ENCODE measurements at regions not wholly inside any gene's neighbourhood (a gene's known extent, or its start where the extent isn't known, plus 50 kb on each side); places are given as distances from the start of the nearest gene placed in this dataset.
"Not testable (repeated sequence)": the region's sequence is repeated elsewhere in the genome, so short reads cannot be mapped to it uniquely, and the experiment has no call there.

DNA sequence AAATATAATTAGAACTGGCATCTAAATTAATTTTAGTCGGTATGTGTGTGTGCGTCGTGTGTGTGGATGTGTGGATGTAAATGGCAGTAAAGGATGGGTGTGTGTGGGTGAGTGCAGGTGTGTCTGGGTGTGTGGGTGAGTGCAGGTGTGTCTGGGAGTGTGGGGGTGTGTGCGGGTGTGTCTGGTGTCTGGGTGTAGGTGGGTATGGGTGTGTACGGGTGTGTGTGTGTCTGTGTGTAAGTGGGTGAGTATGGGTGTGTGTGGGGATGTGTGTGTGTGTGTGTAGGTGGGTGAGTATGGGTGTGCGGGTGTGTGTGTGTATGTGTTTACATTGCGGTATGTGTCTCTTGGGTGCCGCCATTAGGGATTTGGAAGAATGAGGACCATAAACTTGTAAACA, 55.0 kb downstream of the OR11H1 start:
- H3K4me2 ChIP-seq (ENCODE audit: insufficient read depth, low read length); in situ Hi-C loops (cut with MboI); H3K9me1 ChIP-seq (ENCODE audit: control insufficient read depth, insufficient read depth, low read length); H2AFZ ChIP-seq (ENCODE audit: low read depth, low read length); H4K20me1 ChIP-seq (replicated peaks; ENCODE audit: control insufficient read depth, insufficient read depth, low read length); H3K27ac ChIP-seq (ENCODE audit: extremely low read depth, low read depth, low read length); POLR2A ChIA-PET; H3K4me1 ChIP-seq (replicated peaks in 1 of 2; ENCODE audit: control insufficient read depth in 2 of 2, insufficient read depth in 2 of 2, low read length in 2 of 2); H3K4me3 ChIP-seq; BruUV-seq (replicated peaks); ATAC-seq; H3K9me3 ChIP-seq (replicated peaks; ENCODE audit: control insufficient read depth, insufficient read depth, low read depth, low read length); DNase-seq (ENCODE audit: extremely low read depth in 1 of 4, low spot score in 3 of 4); intact Hi-C loops (cut with micrococcal nuclease); H3K36me3 ChIP-seq (ENCODE audit: control insufficient read depth, insufficient read depth, low read length); H3K27me3 ChIP-seq (ENCODE audit: control insufficient read depth in 2 of 2, insufficient read depth in 2 of 2, low read length in 2 of 2); H3K79me2 ChIP-seq (ENCODE audit: control insufficient read depth, insufficient read depth, low read length); FAIRE-seq; H3K9ac ChIP-seq (ENCODE audit: insufficient read depth in 1 of 2, low read depth in 2 of 2, low read length in 2 of 2); CTCF ChIA-PET (ENCODE audit: low intra/inter-chr PET ratio): not testable (repeated sequence)
- WGBS (ENCODE audit: insufficient coverage, low coverage, missing lambda C conversion rate) = 0% methylated on average over 3 of the region's 8 CpGs

DNA sequence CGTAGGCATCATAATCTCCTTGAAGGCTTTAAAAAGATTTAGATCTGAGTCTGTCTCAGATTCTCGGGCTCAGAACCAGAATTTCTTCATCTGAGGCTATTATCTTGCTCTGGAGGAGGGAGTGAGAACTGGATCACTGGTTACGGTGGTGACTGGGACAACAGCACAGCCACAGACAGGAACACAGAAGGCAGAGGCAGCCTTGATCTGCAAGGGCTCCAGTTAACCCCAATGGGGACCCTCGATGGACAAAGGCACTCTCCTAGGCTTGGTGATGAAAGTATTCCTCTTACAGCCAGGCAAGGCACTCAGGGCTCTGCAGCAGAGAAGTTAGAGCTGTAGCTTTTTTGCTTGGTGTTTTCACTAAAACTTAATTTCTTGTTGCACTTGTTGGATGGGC, 74.2 kb downstream of the OR11H1 start:
- in situ Hi-C loops (cut with MboI); H3K9ac ChIP-seq (ENCODE audit: insufficient read depth in 1 of 2, low read depth in 2 of 2, low read length in 2 of 2); H4K20me1 ChIP-seq (replicated peaks; ENCODE audit: control insufficient read depth, insufficient read depth, low read length); H3K27me3 ChIP-seq (ENCODE audit: control insufficient read depth in 2 of 2, insufficient read depth in 2 of 2, low read length in 2 of 2); H3K79me2 ChIP-seq (ENCODE audit: control insufficient read depth, insufficient read depth, low read length); H3K9me3 ChIP-seq (replicated peaks; ENCODE audit: control insufficient read depth, insufficient read depth, low read depth, low read length); H2AFZ ChIP-seq (ENCODE audit: low read depth, low read length); CTCF ChIA-PET (ENCODE audit: low intra/inter-chr PET ratio); FAIRE-seq; ATAC-seq; H3K4me2 ChIP-seq (ENCODE audit: insufficient read depth, low read length); BruUV-seq (replicated peaks); H3K4me1 ChIP-seq (replicated peaks in 1 of 2; ENCODE audit: control insufficient read depth in 2 of 2, insufficient read depth in 2 of 2, low read length in 2 of 2); POLR2A ChIA-PET; H3K9me1 ChIP-seq (ENCODE audit: control insufficient read depth, insufficient read depth, low read length); H3K27ac ChIP-seq (ENCODE audit: extremely low read depth, low read depth, low read length); H3K4me3 ChIP-seq; H3K36me3 ChIP-seq (ENCODE audit: control insufficient read depth, insufficient read depth, low read length); DNase-seq (ENCODE audit: extremely low read depth in 1 of 4, low spot score in 3 of 4); intact Hi-C loops (cut with micrococcal nuclease): not testable (repeated sequence)
- no CpG with 5 or more reads among the region's 4 CpGs for WGBS (ENCODE audit: insufficient coverage, low coverage, missing lambda C conversion rate)

DNA sequence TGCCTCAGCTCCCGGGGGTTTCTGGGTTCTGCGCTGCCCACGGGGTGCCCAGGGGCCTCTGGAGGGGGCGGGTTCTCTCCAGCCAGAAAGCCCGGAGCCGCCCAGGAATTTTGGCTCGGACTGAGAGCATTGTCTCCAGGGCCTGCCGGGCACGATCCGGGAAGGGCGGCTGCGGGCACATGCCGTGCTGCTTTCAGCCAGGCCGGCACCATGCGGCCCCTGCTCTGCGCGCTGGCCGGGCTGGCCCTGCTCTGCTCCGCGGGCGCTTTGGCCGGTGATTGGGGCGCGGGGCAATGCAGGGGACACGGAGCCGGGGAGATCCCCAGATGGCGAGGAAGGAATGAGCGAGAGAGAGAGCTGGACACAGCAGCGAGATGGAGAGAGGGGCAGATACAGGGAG, 75.1 kb downstream of the OR11H1 start:
- intact Hi-C loops (cut with micrococcal nuclease); H3K9ac ChIP-seq (ENCODE audit: insufficient read depth in 1 of 2, low read depth in 2 of 2, low read length in 2 of 2); FAIRE-seq; ATAC-seq; H3K27me3 ChIP-seq (ENCODE audit: control insufficient read depth in 2 of 2, insufficient read depth in 2 of 2, low read length in 2 of 2); BruUV-seq (replicated peaks); POLR2A ChIA-PET; H3K27ac ChIP-seq (ENCODE audit: extremely low read depth, low read depth, low read length); H4K20me1 ChIP-seq (replicated peaks; ENCODE audit: control insufficient read depth, insufficient read depth, low read length); H3K4me3 ChIP-seq; H3K4me2 ChIP-seq (ENCODE audit: insufficient read depth, low read length); H3K79me2 ChIP-seq (ENCODE audit: control insufficient read depth, insufficient read depth, low read length); H2AFZ ChIP-seq (ENCODE audit: low read depth, low read length); H3K9me3 ChIP-seq (replicated peaks; ENCODE audit: control insufficient read depth, insufficient read depth, low read depth, low read length); DNase-seq (ENCODE audit: extremely low read depth in 1 of 4, low spot score in 3 of 4); H3K4me1 ChIP-seq (replicated peaks in 1 of 2; ENCODE audit: control insufficient read depth in 2 of 2, insufficient read depth in 2 of 2, low read length in 2 of 2); in situ Hi-C loops (cut with MboI); CTCF ChIA-PET (ENCODE audit: low intra/inter-chr PET ratio); H3K9me1 ChIP-seq (ENCODE audit: control insufficient read depth, insufficient read depth, low read length); H3K36me3 ChIP-seq (ENCODE audit: control insufficient read depth, insufficient read depth, low read length): not testable (repeated sequence)
- no CpG with 5 or more reads among the region's 29 CpGs for WGBS (ENCODE audit: insufficient coverage, low coverage, missing lambda C conversion rate)

DNA sequence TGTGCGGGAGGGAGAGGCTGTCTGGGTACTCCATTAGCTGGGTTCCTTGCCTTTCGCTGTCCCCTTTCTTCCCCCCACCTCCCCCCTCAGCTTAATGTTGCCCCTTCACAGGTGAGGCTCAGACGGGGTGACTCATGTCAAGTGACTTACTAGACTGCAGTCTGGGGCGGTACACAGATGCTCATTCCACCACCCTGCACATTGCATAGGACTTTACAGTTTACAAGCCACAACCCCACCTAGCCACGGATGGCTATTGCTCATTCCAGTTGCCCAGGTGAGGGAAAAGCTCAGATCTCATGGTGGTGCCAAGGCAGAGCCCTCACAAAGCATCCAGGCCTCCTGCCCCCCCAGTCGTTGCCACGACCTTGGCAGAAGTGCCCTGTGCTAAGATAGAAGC, 76.2 kb downstream of the OR11H1 start:
- POLR2A ChIA-PET; H3K4me2 ChIP-seq (ENCODE audit: insufficient read depth, low read length); H2AFZ ChIP-seq (ENCODE audit: low read depth, low read length); FAIRE-seq; H3K27ac ChIP-seq (ENCODE audit: extremely low read depth, low read depth, low read length); ATAC-seq; H3K9ac ChIP-seq (ENCODE audit: insufficient read depth in 1 of 2, low read depth in 2 of 2, low read length in 2 of 2); H4K20me1 ChIP-seq (replicated peaks; ENCODE audit: control insufficient read depth, insufficient read depth, low read length); in situ Hi-C loops (cut with MboI); H3K9me3 ChIP-seq (replicated peaks; ENCODE audit: control insufficient read depth, insufficient read depth, low read depth, low read length); BruUV-seq (replicated peaks); H3K27me3 ChIP-seq (ENCODE audit: control insufficient read depth in 2 of 2, insufficient read depth in 2 of 2, low read length in 2 of 2); H3K4me1 ChIP-seq (replicated peaks in 1 of 2; ENCODE audit: control insufficient read depth in 2 of 2, insufficient read depth in 2 of 2, low read length in 2 of 2); H3K4me3 ChIP-seq; H3K79me2 ChIP-seq (ENCODE audit: control insufficient read depth, insufficient read depth, low read length); CTCF ChIA-PET (ENCODE audit: low intra/inter-chr PET ratio); intact Hi-C loops (cut with micrococcal nuclease); H3K36me3 ChIP-seq (ENCODE audit: control insufficient read depth, insufficient read depth, low read length); H3K9me1 ChIP-seq (ENCODE audit: control insufficient read depth, insufficient read depth, low read length); DNase-seq (ENCODE audit: extremely low read depth in 1 of 4, low spot score in 3 of 4): not testable (repeated sequence)
- no CpG with 5 or more reads among the region's 7 CpGs for WGBS (ENCODE audit: insufficient coverage, low coverage, missing lambda C conversion rate)

Data from K562 (cell line).